ENCODE measurements at regions not wholly inside any gene's neighbourhood (a gene's known extent, or its start where the extent isn't known, plus 50 kb on each side); places are given as distances from the start of the nearest gene placed in this dataset.
A peak's percentile ranks its signal among the peaks of the same experiment; 100 is the strongest.

DNA sequence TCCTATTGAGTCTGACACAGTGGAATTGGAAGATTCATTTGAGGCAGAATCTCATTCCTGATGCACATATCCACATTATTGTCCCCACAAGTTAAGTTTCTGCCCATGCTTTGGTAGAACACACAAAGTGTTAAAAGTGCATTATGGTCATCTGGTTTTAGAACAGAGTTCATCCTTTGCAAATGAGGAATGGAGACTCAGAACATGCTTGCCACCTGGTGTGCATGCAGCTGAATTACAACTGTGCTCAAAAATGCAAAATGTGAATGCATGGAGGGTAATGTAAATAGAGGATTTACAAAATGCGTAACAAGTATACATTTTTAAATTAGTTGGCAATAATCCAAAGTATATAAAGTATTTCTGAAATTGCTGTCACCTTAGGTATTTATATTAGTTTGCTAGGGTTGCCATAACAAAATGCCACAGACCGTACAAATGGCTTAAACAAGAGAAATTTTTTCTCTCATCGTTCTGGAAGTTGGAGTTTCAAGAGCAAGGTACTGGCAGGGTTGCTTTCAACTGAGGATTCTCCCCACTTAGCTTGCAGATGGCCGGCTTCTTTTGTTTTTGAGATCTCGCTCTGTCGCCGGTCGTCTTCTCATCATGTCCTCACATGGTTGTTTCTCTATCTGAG, 671.1 kb downstream of the TAF11L14 start:
- Histone ChIP-seq H3K56ac (ENCODE audit: insufficient read length, low read depth, low read length) (no peak overlapping the region), H2BK20ac (ENCODE audit: low read depth, low read length, poor library complexity, severe bottlenecking) (no peak overlapping the region), H3K79me2 (ENCODE audit: insufficient read depth, low read length) (no peaks in the 10 kb centered on the region), H2BK120ac (ENCODE audit: low read depth, low read length, poor library complexity, severe bottlenecking) (no peak overlapping the region), H2BK5ac (ENCODE audit: insufficient read length, low read length) (no peak overlapping the region), H4K20me1 (ENCODE audit: control insufficient read depth, insufficient read depth, insufficient read length) (no peaks in the 10 kb centered on the region), H3T11ph (ENCODE audit: low read length) (no peak overlapping the region), H3K9ac (ENCODE audit: extremely low read depth, insufficient read length, low read length) (no peak overlapping the region), H3K27ac (ENCODE audit: insufficient read length, low read depth, low read length) (no peak overlapping the region), H4K8ac (replicated peaks; ENCODE audit: insufficient read length, low read depth, low read length) (no peak overlapping the region), H3K9me3 (ENCODE audit: control insufficient read depth, low read depth, low read length) (no peaks in the 10 kb centered on the region), H4K91ac (ENCODE audit: insufficient read length, low read depth, low read length) (no peak overlapping the region), H2AFZ (ENCODE audit: low read length) (no peak overlapping the region), H3K18ac (ENCODE audit: insufficient read length, low read depth, low read length) (no peak overlapping the region), H3K4me1 (ENCODE audit: insufficient read depth, low read length) (no peaks in the 10 kb centered on the region; the same call in 1 of the 2 replicates), H4K5ac (ENCODE audit: insufficient read length, low read depth, low read length) (no peak overlapping the region), H3K4ac (ENCODE audit: low read depth, low read length) (no peak overlapping the region), H2BK12ac (ENCODE audit: insufficient read length, low read depth, low read length) (no peak overlapping the region), H3K23ac (ENCODE audit: insufficient read length, low read depth, low read length) (no peak overlapping the region), H3K14ac (ENCODE audit: insufficient read depth, low read length) (no peak overlapping the region), H2BK15ac (ENCODE audit: low read depth, low read length) (no peak overlapping the region), H3K79me1 (ENCODE audit: insufficient read depth, low read depth, low read length, poor library complexity, severe bottlenecking) (no peaks in the 10 kb centered on the region), H3K27me3 (ENCODE audit: insufficient read depth, low read length) (no peaks in the 10 kb centered on the region), H3K23me2 (ENCODE audit: insufficient read length, low read depth, low read length, poor library complexity, severe bottlenecking) (no peaks in the 10 kb centered on the region), H2AK5ac (ENCODE audit: insufficient read length, low read length) (no peak overlapping the region), H3K4me2 (ENCODE audit: insufficient read depth, insufficient read length, low read length) (no peak overlapping the region)
- TF ChIP-seq CTCF (conservative IDR thresholded peaks at IDR 0.05) = peak; percentile 84
- Mint-ChIP-seq H3K4me1 (peaks cover 20 to 24% of the 10 kb centered on the region in 2 experiments), H3K27ac (0 out of 7 replicates have a peak overlapping the region, but pooled peaks of 2 of the 3 experiments have one; percentile 40 to 76), H3K36me3 (ENCODE audit: insufficient read depth in 1 of 3, low read depth in 3 of 3) (peaks cover 8 to 25% (median 12%) of the 10 kb centered on the region in 3 experiments), H3K4me3 (no peak overlapping the region), H3K27me3 (ENCODE audit: low read depth) (no peaks in the 10 kb centered on the region; the same call in 1 of the 2 replicates), H3K9me3 (peaks cover 13 to 24% of the 10 kb centered on the region in 2 experiments)
- no CpG with 5 or more reads among the region's 8 CpGs for WGBS (ENCODE audit: extremely low coverage, insufficient read length, low lambda C conversion rate)
- peak; percentile 34 for DNase-seq

All from H9 (cell line).